SU-DHL-6 (cell line): ENCODE measurements at regions not wholly inside any gene's neighbourhood (a gene's known extent, or its start where the extent isn't known, plus 50 kb on each side); places are given as distances from the start of the nearest gene placed in this dataset.

Experiments
- EZH2phosphoT487 ChIP-seq: fragments of 200-600 bp; sonication (generic), shearing (Covaris generic); conservative IDR thresholded peaks from 2 replicates; pipeline ENCODE4 v1.6.1; 2018; ENCODE audit warnings: mild to moderate bottlenecking, antibody characterized with exemption, low read length, moderate library complexity, mixed read lengths
- TF ChIP-seq, protein P1 (sequence below): fragments of 200-600 bp; sonication (generic); IDR thresholded peaks from one replicate; pipeline ENCODE4 v1.5.1; 2017; ENCODE audit warnings: antibody characterized with exemption, mild to moderate bottlenecking, low read length, moderate library complexity; ENCODE audit not compliant: insufficient read depth, poor library complexity, severe bottlenecking

DNA sequence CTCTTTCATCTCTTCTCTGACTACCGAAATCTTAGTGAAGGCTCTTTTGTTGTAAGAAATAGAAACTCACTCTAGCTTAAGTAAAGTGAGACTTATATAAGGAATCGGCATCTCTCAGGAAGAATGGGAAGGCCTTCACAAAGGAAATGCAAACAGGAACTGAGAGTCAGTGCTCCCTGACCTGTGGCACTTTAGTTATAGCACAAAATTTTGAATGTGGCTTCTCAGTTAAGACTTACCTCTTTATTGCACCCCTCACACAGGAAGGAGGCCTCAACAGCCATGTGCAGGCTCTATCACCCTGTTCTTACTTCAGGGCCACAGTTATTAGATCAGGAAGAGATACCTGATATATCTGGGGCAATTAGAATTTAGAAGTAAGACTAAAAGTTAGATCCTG is 224.7 kb upstream of the EGLN3 start:
- TF ChIP-seq, protein P1, sequence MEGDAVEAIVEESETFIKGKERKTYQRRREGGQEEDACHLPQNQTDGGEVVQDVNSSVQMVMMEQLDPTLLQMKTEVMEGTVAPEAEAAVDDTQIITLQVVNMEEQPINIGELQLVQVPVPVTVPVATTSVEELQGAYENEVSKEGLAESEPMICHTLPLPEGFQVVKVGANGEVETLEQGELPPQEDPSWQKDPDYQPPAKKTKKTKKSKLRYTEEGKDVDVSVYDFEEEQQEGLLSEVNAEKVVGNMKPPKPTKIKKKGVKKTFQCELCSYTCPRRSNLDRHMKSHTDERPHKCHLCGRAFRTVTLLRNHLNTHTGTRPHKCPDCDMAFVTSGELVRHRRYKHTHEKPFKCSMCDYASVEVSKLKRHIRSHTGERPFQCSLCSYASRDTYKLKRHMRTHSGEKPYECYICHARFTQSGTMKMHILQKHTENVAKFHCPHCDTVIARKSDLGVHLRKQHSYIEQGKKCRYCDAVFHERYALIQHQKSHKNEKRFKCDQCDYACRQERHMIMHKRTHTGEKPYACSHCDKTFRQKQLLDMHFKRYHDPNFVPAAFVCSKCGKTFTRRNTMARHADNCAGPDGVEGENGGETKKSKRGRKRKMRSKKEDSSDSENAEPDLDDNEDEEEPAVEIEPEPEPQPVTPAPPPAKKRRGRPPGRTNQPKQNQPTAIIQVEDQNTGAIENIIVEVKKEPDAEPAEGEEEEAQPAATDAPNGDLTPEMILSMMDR: no peak
- no peak for TF ChIP-seq EZH2phosphoT487
